NCI-H2196 treated with DMSO at 0.1 percent for 48 hours (cell line): ENCODE measurements at regions not wholly inside any gene's neighbourhood (a gene's known extent, or its start where the extent isn't known, plus 50 kb on each side); places are given as distances from the start of the nearest gene placed in this dataset.

Experiments
- DNase-seq: peaks from one replicate; lab custom pipeline; 2025; ENCODE audit not compliant: unreplicated experiment; lab: John Stamatoyannopoulos, UW

DNA sequence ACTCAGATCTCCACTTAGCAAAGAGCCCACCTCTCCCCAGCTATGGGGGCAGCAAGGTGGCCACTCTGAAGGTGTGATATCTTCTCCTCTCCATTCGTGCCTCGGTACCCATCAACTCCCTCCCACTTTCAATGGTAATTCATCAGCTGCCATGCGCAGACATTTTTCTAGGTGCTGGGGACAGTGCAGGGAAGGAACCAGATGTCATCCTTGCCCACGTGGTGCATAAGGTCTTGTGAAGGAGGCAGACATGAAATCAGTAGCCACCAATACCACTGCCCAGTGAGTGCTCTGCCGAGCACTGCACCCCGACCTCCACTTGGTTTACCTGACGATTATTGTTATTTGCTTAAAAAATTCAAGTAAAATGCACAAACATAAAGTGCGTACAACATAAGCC lies 76.3 kb upstream of the CSF3R start:
- no peak for DNase-seq

DNA sequence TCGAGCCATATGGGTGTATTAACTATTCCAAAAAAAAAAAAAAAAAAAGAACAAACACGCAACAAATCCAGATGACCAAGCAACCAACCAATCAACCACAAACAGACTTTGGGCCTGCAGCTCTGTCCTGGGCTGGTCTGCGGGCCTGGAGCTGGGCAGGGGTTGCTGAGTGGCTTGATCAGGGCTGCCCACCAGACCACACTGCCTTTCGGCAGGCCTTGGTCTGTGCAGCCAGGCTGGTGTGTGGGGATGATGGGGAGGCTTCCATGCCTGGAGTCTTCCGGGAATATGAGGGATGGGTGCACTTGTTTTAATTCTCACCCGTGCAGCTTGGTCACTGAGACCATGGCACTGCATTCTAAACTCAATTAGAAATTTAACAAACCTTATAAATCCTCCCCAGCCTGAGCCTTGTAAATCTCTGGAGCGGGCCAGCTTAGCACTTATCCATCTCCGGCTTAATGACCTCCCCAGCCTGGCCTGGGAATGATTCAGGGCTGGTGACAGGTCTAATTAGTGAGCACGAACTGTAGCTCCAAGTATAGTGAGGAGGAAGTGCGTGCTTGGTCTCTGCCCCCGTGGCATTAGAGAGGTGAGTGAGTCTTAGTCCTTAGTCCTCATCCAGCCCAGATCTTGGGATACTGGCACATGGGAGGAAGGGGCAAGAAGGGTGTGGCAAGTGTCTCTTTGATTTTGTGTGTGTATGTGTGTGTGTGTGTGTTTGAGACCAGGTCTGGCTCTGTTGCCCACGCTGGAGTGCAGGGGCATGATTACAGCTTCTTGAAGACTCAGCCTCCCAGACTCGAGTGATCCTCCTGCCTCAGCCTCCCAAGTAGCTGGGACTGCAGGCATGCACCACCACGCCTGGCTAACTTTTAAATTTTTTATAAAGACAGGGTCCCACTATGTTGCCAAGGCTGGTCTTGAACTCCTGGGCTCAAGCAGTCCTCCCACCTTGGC lies 74.6 kb upstream of the CSF3R start:
- no peak for DNase-seq

DNA sequence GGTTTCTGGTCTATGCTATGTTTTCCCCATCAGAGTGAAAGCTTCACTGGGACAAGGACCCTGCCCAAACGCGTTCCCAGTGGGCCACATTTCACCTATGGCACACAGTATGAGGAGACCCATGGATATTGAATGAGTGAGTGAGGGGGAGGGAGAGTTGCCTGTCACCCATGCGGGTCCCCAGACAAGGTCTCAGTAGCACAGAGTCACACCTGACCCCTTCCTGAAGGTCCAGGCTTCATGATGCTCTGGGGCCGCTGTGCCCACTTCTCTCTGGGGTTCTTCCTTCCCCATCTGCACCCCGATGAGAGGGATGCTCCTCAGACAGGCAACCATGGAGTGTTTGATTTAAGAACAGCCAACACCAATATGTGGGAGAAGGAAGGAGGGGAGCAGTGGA lies 72.3 kb upstream of the CSF3R start:
- DNase-seq: no peak

DNA sequence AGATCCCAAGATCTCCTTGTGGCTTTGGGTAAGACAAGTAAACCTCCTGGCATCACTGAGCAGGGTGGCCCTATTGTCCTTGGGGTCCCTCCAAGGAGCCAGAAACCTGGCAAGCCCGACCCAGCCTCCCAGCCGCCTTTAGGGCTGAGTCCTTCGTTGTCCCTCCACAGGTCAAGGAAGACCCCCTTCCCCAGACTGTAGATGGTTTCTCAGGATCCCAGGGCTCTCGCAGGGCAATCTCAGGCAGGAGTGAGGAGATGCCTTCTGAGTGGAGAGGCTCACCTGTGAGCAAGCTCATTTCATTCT lies 71.6 kb upstream of the CSF3R start:
- DNase-seq: no peak

- peak; percentile 31 for DNase-seq
Measured at GRCh38 chr1:36553591-36554322, 71.0 kb upstream of the CSF3R start.

GRCh38 chr1:36542962-36543515 lies 60.3 kb upstream of the CSF3R start:
- DNase-seq: no peak

GRCh38 chr1:36542024-36542961 lies 59.6 kb upstream of the CSF3R start:
- DNase-seq: no peak

DNA sequence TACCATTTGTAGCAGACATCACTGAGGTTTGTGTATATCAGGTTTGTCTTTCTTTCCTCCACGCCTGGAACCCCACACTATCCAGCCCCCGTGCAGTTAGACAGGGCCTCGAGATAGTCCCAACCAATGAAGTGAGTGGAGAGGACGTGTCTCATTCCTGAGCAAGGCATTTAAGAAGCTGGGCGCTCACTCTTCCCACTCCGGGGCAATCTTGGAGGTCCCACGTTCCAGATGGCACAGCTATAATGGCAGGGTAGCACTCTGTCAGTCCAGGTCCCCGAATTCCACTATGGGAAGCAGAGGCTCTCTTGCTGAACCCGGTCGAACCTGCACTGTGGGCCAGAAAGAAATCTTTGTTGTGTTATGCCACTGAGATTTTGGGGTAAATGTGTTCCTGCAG lies 57.3 kb upstream of the CSF3R start:
- no peak for DNase-seq

DNA sequence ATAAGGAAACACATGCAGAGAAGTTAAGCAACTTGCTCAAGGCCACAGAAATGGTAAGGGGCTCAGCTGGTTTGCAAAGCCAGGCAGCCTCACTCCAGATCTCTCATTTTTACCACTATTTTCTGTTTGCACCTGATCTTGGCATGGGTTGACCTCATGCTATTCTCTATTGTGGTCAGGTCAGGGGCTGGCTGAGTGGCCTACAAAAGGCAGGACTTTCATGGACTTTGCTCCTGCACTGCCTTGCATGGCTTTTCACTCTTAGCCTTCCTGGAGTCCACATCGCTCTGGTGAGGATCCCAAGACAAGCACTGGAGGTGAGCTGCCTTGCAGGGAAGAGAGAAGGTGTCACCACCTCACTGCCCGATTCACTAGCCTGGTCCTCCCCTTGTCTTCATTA lies 56.8 kb upstream of the CSF3R start:
- no peak for DNase-seq

GRCh38 chr1:36537991-36538390 lies 55.3 kb upstream of the CSF3R start:
- DNase-seq: no peak

DNA sequence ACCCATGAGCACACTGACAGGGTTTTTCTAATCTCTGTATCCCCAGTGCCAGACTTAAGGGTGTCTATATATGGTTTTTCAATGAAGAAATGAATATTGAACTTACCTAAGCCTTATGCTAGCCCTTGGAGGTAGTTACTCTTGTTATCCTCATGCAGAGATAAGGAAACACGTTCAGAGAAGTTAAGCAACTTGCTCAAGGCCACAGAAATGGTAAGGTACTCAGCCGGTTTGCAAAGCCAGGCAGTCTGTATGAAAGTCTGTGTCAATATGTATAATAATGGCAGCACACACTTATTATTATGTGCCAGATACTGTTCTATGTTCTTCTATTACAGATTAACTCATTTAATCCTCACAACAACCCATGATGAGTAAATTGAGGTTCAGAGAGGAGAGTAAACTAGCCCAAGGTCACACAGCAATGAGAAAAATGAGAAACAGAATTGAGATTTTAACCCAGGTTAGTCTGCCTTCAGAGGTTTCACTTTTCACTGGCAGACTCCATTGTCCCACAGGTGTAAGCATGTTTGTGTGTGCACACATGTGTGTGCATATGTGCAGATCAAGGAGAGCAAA lies 54.6 kb upstream of the CSF3R start:
- no peak for DNase-seq

DNA sequence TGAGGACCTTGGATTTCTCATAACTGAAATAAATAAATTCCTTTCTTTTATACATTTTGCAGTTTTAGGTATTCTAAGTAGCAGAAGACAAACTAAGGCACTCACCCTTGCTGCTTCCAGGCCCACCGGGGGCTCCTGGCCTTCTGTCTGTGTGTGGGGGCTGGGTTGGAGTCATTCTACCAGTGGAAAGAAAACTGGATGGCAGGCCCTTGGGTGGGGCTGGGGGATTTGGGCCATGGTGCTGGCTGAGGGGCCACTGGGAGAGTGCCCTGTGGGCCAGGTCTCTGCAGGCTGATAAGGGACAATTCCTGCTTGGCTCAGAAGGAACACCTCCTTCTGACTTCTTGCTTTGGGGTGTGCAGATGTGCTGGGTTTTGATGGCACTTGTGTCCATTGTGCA lies 54.0 kb upstream of the CSF3R start:
- no peak for DNase-seq

DNA sequence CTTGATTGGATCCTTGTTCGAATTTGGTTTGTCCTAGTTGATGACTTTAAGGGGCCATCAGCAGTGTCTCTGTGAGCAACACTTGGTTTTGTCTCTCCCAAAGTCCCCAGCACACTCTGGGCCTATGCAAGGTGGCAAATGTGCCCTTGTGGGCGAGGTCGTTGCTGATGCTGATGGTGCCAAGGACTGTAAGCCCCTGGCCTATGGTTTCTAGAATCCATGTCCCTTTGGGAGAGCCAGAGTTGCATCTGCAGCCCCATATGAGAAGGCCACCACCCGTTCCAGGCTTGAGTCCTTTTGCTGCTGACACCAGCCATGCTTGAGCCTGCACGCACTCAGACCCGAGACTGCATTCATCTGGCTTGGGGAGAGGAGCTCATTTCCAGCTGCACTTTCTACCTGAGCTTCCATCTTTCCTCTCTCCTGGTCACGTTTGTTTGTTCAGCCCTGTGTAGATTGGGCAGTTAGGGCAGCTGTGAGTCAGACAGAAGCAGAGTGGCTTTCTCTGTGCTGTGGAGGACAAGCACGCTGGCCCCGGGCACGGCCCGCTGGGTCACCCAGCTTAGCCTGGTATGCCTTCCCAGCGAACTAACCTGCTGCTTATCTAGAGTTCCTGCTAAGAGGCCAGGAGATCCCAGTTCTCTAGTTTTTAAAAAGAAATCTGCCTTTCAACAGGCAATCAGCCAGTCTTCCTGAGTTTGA lies 52.1 kb upstream of the CSF3R start:
- DNase-seq: no peak

- no peak for DNase-seq
Measured at GRCh38 chr1:36533897-36534296, 51.2 kb upstream of the CSF3R start.

- DNase-seq: no peak
Measured at GRCh38 chr1:36532810-36533401, 50.2 kb upstream of the CSF3R start.
